MCF 10A (cell line): ENCODE measurements at regions not wholly inside any gene's neighbourhood (a gene's known extent, or its start where the extent isn't known, plus 50 kb on each side); places are given as distances from the start of the nearest gene placed in this dataset.
"Not testable (repeated sequence)": the region's sequence is repeated elsewhere in the genome, so short reads cannot be mapped to it uniquely, and the experiment has no call there.

Experiments
- BruUV-seq: library from RNA; stranded (reverse); fragments of 400-500 nt; replicated peaks from 2 replicates; lab custom pipeline; 2021; lab: Mats Ljungman, UMichigan
- CTCF ChIA-PET: fragments of 300-600 bp; sonication (Branson Sonifier 250); formaldehyde crosslinking; extraction: SDS; loops from one replicate; lab custom pipeline; 2021; ENCODE audit warnings: antibody characterized with exemption, inconsistent platforms; lab: Yijun Ruan, JAX
- POLR2A ChIA-PET: fragments of 300-600, 350-650 bp; sonication (Branson Sonifier 250); formaldehyde crosslinking; extraction: SDS; loops from one replicate; lab custom pipeline; 2020; ENCODE audit warnings: antibody characterized with exemption, inconsistent platforms; lab: Yijun Ruan, JAX
- DNase-seq: peaks from one replicate; pipeline ENCODE4 v3.0.0-alpha.2; 2018; ENCODE audit not compliant: unreplicated experiment
- H3K27ac Mint-ChIP-seq: one replicate; pipeline ENCODE4 v1.8.0; 2022; ENCODE audit warnings: mild to moderate bottlenecking, low read depth, mixed read lengths; ENCODE audit not compliant: unreplicated experiment
- H3K27me3 Mint-ChIP-seq: one replicate; pipeline ENCODE4 v1.8.0; 2022; ENCODE audit warnings: mixed read lengths; ENCODE audit not compliant: insufficient read depth, unreplicated experiment
- H3K36me3 Mint-ChIP-seq: one replicate; pipeline ENCODE4 v1.8.0; 2022; ENCODE audit warnings: mild to moderate bottlenecking, moderate library complexity, mixed read lengths; ENCODE audit not compliant: insufficient read depth, unreplicated experiment
- H3K4me1 Mint-ChIP-seq: one replicate; pipeline ENCODE4 v1.8.0; 2022; ENCODE audit warnings: mixed read lengths; ENCODE audit not compliant: insufficient read depth, unreplicated experiment
- H3K4me3 Mint-ChIP-seq: one replicate; pipeline ENCODE4 v1.8.0; 2022; ENCODE audit warnings: mild to moderate bottlenecking, moderate library complexity, mixed read lengths; ENCODE audit not compliant: unreplicated experiment
- H3K9me3 Mint-ChIP-seq: one replicate; pipeline ENCODE4 v1.8.0; 2022; ENCODE audit warnings: mixed read lengths; ENCODE audit not compliant: unreplicated experiment
- intact Hi-C: fragments of 100-400 bp; cut with micrococcal nuclease; formaldehyde crosslinking; loops from 2 replicates; pipeline ENCODE4 v1.14.1; 2022
- TF ChIP-seq, protein P1 (sequence below): fragments of 200-600 bp; IDR thresholded peaks from one replicate; pipeline ENCODE4 v1.8.0; 2022; ENCODE audit warnings: antibody characterized with exemption, mild to moderate bottlenecking; ENCODE audit not compliant: unreplicated experiment

DNA sequence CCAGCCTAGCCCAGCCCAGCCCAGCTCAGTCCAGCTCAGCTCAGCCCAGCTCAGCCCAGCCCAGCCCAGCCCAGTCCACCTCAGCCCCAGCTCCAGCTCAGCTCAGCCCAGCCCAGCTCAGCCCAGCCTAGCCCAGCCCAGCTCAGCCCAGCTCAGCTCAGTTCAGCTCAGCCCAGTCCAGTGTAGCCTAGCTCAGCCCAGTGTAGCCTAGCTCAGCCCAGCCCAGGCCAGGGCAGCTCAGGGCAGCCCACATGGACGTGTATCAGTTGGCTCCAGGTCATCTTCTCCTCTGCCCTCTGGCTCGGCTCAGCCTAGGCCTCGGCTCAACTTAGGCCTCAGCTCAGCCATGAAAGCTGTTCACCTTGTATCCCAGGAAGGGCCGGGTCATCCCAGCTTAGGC is 64.7 kb downstream of the TMEM121 start:
- CTCF ChIA-PET = interaction anchor here (0.8 kb wide), 1 partner anchor 53 kb away, joined by 3 read pairs; no protein-coding TSS in a partner anchor
- DNase-seq = no peak
- peaks cover 6% of the 10 kb centered on the region for H3K36me3 Mint-ChIP-seq
- H3K4me3 Mint-ChIP-seq = no peak overlapping the region
- BruUV-seq = no TSS peak
- no peaks in the 10 kb centered on the region for H3K4me1 Mint-ChIP-seq
- POLR2A ChIA-PET = no interaction called here
- TF ChIP-seq, protein P1, sequence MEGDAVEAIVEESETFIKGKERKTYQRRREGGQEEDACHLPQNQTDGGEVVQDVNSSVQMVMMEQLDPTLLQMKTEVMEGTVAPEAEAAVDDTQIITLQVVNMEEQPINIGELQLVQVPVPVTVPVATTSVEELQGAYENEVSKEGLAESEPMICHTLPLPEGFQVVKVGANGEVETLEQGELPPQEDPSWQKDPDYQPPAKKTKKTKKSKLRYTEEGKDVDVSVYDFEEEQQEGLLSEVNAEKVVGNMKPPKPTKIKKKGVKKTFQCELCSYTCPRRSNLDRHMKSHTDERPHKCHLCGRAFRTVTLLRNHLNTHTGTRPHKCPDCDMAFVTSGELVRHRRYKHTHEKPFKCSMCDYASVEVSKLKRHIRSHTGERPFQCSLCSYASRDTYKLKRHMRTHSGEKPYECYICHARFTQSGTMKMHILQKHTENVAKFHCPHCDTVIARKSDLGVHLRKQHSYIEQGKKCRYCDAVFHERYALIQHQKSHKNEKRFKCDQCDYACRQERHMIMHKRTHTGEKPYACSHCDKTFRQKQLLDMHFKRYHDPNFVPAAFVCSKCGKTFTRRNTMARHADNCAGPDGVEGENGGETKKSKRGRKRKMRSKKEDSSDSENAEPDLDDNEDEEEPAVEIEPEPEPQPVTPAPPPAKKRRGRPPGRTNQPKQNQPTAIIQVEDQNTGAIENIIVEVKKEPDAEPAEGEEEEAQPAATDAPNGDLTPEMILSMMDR = no peak
- H3K27me3 Mint-ChIP-seq = no peaks in the 10 kb centered on the region
- intact Hi-C loops = no loop called here
- H3K27ac Mint-ChIP-seq = no peak overlapping the region
- peaks cover 5% of the 10 kb centered on the region for H3K9me3 Mint-ChIP-seq

DNA sequence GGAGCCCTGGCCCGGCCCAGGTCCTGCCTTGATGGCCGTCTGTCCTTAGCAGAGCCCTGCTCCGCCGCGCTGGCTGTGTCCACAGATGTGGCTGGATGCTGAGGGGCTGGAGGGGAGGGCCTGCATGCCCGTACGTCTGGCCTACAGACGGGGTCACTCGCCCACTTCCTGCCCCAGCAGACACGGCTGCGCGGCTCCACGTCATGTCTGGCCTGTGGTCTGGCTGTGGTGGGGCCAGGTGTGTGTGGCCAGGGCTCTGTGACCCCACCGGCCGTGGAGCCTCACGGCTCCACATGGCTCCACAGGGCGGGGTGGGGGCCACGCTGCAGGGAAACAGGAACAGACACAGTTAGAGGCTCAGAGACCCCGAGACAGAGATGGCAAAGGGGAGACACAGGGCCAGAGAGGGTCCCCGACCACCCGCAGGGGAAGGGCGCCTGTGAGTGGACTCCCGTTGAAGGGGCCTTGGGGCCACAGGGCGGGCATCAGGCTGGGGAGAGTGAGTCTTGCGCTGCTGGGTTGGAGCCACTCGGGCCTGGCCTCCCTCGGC is 65.5 kb downstream of the TMEM121 start:
- H3K36me3 Mint-ChIP-seq, BruUV-seq, intact Hi-C loops, H3K27ac Mint-ChIP-seq, DNase-seq, H3K4me3 Mint-ChIP-seq, H3K27me3 Mint-ChIP-seq, H3K9me3 Mint-ChIP-seq, POLR2A ChIA-PET, H3K4me1 Mint-ChIP-seq: not testable (repeated sequence)
- CTCF ChIA-PET = interaction anchor here (0.8 kb wide), 1 partner anchor 53 kb away, joined by 3 read pairs; no protein-coding TSS in a partner anchor

DNA sequence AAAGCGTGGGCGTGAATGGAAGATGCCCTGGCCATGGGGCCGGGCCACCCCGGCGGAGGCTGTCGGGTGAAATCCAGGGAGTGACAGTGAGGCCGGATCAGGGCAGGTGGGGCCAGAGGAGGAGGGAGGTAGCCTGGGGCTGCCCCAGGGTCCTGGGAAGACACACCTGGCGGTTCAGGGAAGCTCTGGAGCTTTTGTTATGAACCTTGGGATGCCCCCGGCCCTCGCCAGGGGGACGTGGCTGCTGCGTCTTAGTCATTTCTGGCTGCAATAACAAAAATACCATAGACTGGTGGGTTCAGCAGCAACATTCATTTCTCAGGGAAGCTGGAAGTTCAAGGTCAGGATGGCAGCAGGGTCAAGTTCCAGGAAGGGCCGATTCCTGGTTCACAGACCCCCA is 66.3 kb downstream of the TMEM121 start:
- H3K36me3 Mint-ChIP-seq, DNase-seq, BruUV-seq, POLR2A ChIA-PET, H3K9me3 Mint-ChIP-seq, CTCF ChIA-PET, H3K4me3 Mint-ChIP-seq, H3K27ac Mint-ChIP-seq, intact Hi-C loops, H3K27me3 Mint-ChIP-seq, H3K4me1 Mint-ChIP-seq: not testable (repeated sequence)

DNA sequence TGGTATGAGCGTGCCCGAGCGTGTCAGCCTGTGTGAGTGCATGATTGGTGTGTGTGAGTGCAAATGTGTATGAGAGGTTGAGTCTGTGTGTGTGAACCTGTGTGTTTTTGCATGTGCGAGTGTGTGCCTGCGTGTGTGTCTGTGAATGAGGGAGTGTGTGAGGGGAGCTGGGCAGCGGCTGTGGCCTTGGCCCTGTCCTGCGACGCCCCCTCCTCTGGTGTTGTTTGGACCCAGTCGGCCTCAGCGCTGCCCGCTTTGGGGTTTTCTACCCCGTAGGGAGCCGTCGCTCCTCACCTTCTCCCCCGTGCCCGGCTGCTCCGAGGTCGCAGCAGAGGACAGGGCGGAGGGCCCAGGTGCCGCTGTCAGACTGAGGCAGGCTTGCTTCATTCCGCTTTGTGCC is 69.0 kb downstream of the TMEM121 start:
- H3K27ac Mint-ChIP-seq, H3K9me3 Mint-ChIP-seq, H3K27me3 Mint-ChIP-seq, intact Hi-C loops, DNase-seq, POLR2A ChIA-PET, CTCF ChIA-PET, H3K36me3 Mint-ChIP-seq, H3K4me3 Mint-ChIP-seq, H3K4me1 Mint-ChIP-seq, BruUV-seq: not testable (repeated sequence)

DNA sequence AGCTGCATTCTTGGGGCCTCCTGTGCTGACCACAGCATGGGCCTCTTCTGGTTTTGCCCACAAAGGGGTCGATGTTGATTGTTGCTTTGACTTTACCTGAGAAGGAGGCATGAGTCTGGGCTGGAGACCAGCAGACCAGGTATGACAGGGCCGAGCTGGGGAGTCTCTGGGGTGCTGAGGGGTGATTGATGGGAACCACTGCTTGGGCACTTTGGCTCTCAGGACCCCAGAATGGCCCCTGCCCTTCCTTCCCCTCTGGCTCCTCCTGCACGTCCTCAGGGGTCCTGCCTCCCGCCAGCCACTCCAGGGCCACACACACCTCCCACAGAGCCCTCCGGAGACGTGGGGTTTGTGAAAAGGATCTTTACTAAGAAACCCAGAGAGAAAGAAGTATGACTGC is 70.0 kb downstream of the TMEM121 start:
- H3K9me3 Mint-ChIP-seq, H3K27me3 Mint-ChIP-seq, DNase-seq, BruUV-seq, CTCF ChIA-PET, POLR2A ChIA-PET, H3K4me3 Mint-ChIP-seq, H3K4me1 Mint-ChIP-seq, intact Hi-C loops, H3K27ac Mint-ChIP-seq, H3K36me3 Mint-ChIP-seq: not testable (repeated sequence)

DNA sequence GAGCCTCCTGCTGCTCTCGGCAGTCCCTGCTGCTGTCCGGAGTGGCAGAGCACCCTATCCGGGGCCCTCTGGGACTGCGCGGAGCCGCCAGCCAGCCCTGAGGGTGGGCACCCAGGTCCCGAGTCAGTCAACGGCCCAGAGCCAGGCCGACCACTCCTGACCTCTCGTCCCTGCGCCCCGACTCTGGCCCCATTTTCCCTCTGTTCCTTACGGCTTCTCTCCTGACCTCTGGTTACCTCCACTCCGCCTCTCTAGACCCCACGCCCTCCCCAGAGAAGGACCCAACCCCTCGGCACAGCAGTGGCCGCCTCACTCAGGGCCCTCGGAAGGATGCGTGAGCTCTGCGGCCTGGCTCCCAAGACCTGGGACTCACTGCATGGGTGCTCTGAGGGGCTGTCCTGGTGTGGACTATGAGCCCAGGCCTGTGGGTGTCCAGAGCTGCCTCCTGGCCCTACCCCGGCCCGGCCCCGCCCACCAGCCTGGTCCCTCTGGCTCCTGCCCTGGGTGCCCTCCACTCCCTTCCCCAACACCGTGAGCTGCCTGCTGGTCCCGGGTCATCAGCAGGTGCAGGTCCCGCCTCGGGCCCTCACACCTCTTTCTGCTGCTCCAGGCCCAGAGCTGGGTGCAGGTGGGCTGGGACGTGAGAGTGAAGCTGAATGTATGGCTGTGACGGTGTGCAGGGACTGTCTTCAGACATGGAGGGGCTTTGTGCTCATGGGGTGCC is 71.8 kb downstream of the TMEM121 start:
- H3K9me3 Mint-ChIP-seq, CTCF ChIA-PET, POLR2A ChIA-PET: not testable (repeated sequence)

DNA sequence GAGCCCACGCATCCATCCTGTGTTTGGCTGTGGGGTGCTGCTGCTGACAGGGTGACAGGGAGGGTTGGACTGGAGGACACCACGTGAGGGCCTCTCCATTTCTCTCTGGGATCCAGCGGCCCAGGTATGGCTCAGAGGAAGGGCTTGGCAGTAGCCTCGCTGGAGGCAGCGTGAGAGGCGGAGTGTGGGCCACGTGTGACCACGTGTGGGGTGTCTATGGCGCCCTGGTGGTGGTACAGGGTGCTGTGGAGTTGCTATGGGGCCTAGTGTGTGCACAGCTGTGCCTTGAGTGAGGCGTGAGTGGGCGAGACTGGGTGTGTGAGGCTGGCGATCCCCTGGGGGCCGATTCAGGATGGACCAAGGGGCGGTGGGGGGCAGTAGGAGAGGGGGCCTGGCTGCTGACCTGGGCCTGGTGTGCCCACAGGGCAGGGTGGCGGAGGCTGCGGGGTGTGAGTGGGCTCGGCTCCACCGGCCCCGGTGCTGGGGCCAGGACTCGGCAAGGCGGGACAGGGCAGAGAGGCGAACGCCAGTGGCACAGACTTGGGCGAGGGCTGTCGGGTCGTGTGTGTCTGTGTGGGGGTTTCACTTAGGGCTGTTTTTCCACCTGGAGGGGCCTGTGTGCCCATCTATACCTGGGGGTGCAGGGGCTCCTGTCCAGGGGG is 72.7 kb downstream of the TMEM121 start:
- H3K27ac Mint-ChIP-seq, H3K9me3 Mint-ChIP-seq, H3K4me3 Mint-ChIP-seq, DNase-seq, H3K27me3 Mint-ChIP-seq, H3K36me3 Mint-ChIP-seq, H3K4me1 Mint-ChIP-seq, CTCF ChIA-PET, POLR2A ChIA-PET, BruUV-seq, intact Hi-C loops: not testable (repeated sequence)

More for the DNA sequence above, 71.8 kb downstream of the TMEM121 start:
- BruUV-seq, H3K4me3 Mint-ChIP-seq, intact Hi-C loops, H3K36me3 Mint-ChIP-seq, DNase-seq, H3K27ac Mint-ChIP-seq, H3K4me1 Mint-ChIP-seq, H3K27me3 Mint-ChIP-seq: not testable (repeated sequence)

DNA sequence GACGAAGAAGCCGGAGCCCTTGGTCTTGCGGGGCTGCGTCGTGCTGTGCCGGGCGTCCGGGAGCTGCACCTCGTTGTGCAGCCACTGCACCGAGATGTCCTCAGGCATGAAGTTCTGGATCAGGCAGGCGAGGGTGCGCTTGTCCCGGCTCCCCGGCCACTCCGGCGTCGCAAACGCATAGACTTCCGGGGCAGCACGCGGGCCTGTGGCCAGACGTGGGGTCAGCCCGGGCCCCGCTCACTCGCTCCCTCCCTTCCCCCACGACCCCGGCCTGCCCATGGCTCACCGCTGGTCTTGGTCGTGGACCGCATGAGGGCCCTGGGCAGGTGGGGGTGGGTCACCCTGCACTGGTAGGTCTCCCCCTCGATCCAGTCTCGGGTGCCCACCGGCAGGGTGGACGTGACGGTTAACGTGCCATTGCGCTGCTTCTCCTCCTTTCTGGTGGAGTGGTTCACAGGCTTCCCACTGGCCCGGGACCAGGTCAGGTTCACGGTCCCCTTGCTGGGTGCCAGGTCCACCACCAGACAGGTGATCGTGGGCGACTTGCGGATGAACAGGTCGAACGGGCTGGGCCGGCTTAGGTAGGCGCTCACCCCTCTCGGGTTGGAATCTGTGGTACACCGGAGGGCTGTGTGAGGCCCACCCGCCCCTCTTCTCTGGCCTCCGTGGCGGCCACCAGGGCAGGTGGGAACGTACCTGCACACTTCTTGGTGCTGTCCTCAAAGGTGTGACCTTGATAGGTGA is 74.0 kb downstream of the TMEM121 start:
- H3K27me3 Mint-ChIP-seq, H3K4me3 Mint-ChIP-seq, POLR2A ChIA-PET, DNase-seq, intact Hi-C loops, H3K27ac Mint-ChIP-seq, H3K9me3 Mint-ChIP-seq, H3K36me3 Mint-ChIP-seq, BruUV-seq, H3K4me1 Mint-ChIP-seq, CTCF ChIA-PET: not testable (repeated sequence)
